MCF 10A (cell line): ENCODE measurements at regions not wholly inside any gene's neighbourhood (a gene's known extent, or its start where the extent isn't known, plus 50 kb on each side); places are given as distances from the start of the nearest gene placed in this dataset.

Experiments
- BruUV-seq: library from RNA; stranded (reverse); fragments of 400-500 nt; replicated peaks from 2 replicates; lab custom pipeline; 2021; lab: Mats Ljungman, UMichigan
- CTCF ChIA-PET: fragments of 300-600 bp; sonication (Branson Sonifier 250); formaldehyde crosslinking; extraction: SDS; loops from one replicate; lab custom pipeline; 2021; ENCODE audit warnings: antibody characterized with exemption, inconsistent platforms; lab: Yijun Ruan, JAX
- POLR2A ChIA-PET: fragments of 300-600, 350-650 bp; sonication (Branson Sonifier 250); formaldehyde crosslinking; extraction: SDS; loops from one replicate; lab custom pipeline; 2020; ENCODE audit warnings: antibody characterized with exemption, inconsistent platforms; lab: Yijun Ruan, JAX
- DNase-seq: peaks from one replicate; pipeline ENCODE4 v3.0.0-alpha.2; 2018; ENCODE audit not compliant: unreplicated experiment
- H3K27ac Mint-ChIP-seq: one replicate; pipeline ENCODE4 v1.8.0; 2022; ENCODE audit warnings: mild to moderate bottlenecking, low read depth, mixed read lengths; ENCODE audit not compliant: unreplicated experiment
- H3K27me3 Mint-ChIP-seq: one replicate; pipeline ENCODE4 v1.8.0; 2022; ENCODE audit warnings: mixed read lengths; ENCODE audit not compliant: insufficient read depth, unreplicated experiment
- H3K36me3 Mint-ChIP-seq: one replicate; pipeline ENCODE4 v1.8.0; 2022; ENCODE audit warnings: mild to moderate bottlenecking, moderate library complexity, mixed read lengths; ENCODE audit not compliant: insufficient read depth, unreplicated experiment
- H3K4me1 Mint-ChIP-seq: one replicate; pipeline ENCODE4 v1.8.0; 2022; ENCODE audit warnings: mixed read lengths; ENCODE audit not compliant: insufficient read depth, unreplicated experiment
- H3K4me3 Mint-ChIP-seq: one replicate; pipeline ENCODE4 v1.8.0; 2022; ENCODE audit warnings: mild to moderate bottlenecking, moderate library complexity, mixed read lengths; ENCODE audit not compliant: unreplicated experiment
- H3K9me3 Mint-ChIP-seq: one replicate; pipeline ENCODE4 v1.8.0; 2022; ENCODE audit warnings: mixed read lengths; ENCODE audit not compliant: unreplicated experiment
- intact Hi-C: fragments of 100-400 bp; cut with micrococcal nuclease; formaldehyde crosslinking; loops from 2 replicates; pipeline ENCODE4 v1.14.1; 2022
- TF ChIP-seq, protein P1 (sequence below): fragments of 200-600 bp; IDR thresholded peaks from one replicate; pipeline ENCODE4 v1.8.0; 2022; ENCODE audit warnings: antibody characterized with exemption, mild to moderate bottlenecking; ENCODE audit not compliant: unreplicated experiment

DNA sequence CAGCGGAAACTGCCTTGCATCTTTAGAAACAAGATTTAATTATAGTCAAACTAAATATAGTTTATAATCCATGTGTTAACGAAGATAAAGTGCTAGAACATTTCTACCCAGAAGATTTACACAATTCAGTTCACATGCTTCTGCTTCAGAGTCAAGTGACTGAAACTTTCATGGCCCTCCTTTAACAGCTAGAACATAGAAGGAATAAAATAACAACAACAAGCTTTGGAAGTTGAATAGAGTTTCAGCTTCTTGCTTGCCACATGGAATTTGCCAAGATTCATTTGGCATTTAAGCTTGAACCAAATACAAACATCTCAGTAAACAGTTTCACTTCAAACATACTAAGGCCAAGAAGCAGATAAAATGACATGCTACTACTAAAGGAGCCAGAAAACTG lies 676.3 kb upstream of the ANO3 start:
- intact Hi-C loops = no loop called here
- CTCF ChIA-PET = interaction anchor here (0.6 kb wide), 1 partner anchor 617 kb away, joined by 3 read pairs; no protein-coding TSS in a partner anchor
- Mint-ChIP-seq H3K27ac (no peak overlapping the region), H3K36me3 (no peaks in the 10 kb centered on the region), H3K9me3 (no peaks in the 10 kb centered on the region), H3K4me1 (no peaks in the 10 kb centered on the region), H3K4me3 (no peak overlapping the region), H3K27me3 (no peaks in the 10 kb centered on the region)
- no peak for DNase-seq
- POLR2A ChIA-PET = no interaction called here
- TF ChIP-seq, protein P1, sequence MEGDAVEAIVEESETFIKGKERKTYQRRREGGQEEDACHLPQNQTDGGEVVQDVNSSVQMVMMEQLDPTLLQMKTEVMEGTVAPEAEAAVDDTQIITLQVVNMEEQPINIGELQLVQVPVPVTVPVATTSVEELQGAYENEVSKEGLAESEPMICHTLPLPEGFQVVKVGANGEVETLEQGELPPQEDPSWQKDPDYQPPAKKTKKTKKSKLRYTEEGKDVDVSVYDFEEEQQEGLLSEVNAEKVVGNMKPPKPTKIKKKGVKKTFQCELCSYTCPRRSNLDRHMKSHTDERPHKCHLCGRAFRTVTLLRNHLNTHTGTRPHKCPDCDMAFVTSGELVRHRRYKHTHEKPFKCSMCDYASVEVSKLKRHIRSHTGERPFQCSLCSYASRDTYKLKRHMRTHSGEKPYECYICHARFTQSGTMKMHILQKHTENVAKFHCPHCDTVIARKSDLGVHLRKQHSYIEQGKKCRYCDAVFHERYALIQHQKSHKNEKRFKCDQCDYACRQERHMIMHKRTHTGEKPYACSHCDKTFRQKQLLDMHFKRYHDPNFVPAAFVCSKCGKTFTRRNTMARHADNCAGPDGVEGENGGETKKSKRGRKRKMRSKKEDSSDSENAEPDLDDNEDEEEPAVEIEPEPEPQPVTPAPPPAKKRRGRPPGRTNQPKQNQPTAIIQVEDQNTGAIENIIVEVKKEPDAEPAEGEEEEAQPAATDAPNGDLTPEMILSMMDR = no peak
- BruUV-seq = no TSS peak

DNA sequence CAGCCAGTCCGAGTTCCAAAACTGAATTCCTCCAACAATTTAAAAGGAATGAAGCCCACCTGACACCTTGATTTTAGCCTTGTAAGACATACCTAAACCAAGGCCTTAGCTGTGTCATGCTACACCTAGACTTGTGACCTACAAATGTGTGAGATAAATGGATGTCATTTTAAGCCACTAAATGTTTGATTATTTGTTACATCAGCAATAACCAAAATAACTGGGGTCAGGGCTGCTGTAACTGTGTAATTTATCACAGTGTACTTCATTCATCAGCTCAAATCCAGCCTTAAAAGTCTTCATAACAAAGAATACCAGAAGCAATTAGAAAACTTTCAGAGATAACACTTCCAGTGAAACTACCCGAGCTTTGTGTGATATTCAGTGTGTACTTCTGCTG lies 673.0 kb upstream of the ANO3 start:
- no peaks in the 10 kb centered on the region for H3K9me3 Mint-ChIP-seq
- ChIA-PET CTCF (no interaction called here), POLR2A (no interaction called here)
- no peaks in the 10 kb centered on the region for H3K27me3 Mint-ChIP-seq
- no peak for DNase-seq
- H3K36me3 Mint-ChIP-seq = no peaks in the 10 kb centered on the region
- no peak overlapping the region for H3K4me3 Mint-ChIP-seq
- no TSS peak for BruUV-seq
- intact Hi-C loops = no loop called here
- no peaks in the 10 kb centered on the region for H3K4me1 Mint-ChIP-seq
- H3K27ac Mint-ChIP-seq = no peak overlapping the region
- TF ChIP-seq, protein P1 = no peak

DNA sequence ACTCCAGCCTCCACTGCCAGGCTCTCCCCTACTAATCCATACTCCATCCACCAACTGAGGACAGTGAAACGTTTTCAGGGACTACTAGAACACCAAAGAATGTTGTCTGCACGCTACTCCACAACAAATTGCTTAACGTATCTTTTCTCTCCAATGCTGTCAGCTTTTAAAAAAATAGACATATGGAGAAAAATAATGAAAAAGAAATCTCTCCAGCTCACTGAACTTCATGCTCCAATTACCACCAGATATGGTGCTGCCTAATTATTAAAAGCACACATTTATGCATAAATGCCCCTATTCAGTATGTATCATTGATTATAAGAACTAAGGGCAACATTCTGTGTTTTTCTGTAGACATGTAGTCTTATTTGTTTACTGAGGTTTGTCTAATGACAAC lies 672.2 kb upstream of the ANO3 start:
- intact Hi-C loops = no loop called here
- Mint-ChIP-seq H3K27ac (no peak overlapping the region), H3K36me3 (no peaks in the 10 kb centered on the region), H3K27me3 (no peaks in the 10 kb centered on the region), H3K4me3 (no peak overlapping the region), H3K9me3 (no peaks in the 10 kb centered on the region), H3K4me1 (no peaks in the 10 kb centered on the region)
- DNase-seq = no peak
- ChIA-PET CTCF (no interaction called here), POLR2A (no interaction called here)
- BruUV-seq = no TSS peak
- TF ChIP-seq, protein P1 = no peak

DNA sequence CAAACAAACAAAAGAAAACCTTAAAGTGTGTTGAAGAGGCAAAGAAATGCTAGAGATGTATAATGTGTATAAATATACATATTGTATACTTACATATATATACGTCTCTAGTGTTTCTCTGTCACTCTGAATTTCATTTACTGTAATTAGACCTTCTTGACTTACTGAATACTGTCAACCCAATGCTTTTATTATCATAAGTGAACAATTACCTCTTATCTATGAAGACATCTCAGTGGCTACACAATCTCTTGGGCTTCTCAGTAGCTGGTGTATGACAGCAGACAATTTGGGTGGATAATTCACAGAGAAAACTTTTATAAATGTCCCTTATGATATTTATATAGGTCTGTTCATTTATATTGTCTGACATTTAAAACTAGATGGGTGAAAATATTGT lies 664.1 kb upstream of the ANO3 start:
- no peaks in the 10 kb centered on the region for H3K36me3 Mint-ChIP-seq
- no peaks in the 10 kb centered on the region for H3K4me1 Mint-ChIP-seq
- intact Hi-C loops = no loop called here
- peaks cover 15% of the 10 kb centered on the region for H3K9me3 Mint-ChIP-seq
- no peak for DNase-seq
- no TSS peak for BruUV-seq
- H3K4me3 Mint-ChIP-seq = no peak overlapping the region
- no peaks in the 10 kb centered on the region for H3K27me3 Mint-ChIP-seq
- CTCF ChIA-PET = no interaction called here
- TF ChIP-seq, protein P1 = no peak
- POLR2A ChIA-PET = interaction anchor here (0.7 kb wide), 1 partner anchor 269 kb away, joined by 3 read pairs; no protein-coding TSS in a partner anchor
- H3K27ac Mint-ChIP-seq = no peak overlapping the region
